GM18520 (cell line): ENCODE measurements at regions not wholly inside any gene's neighbourhood (a gene's known extent, or its start where the extent isn't known, plus 50 kb on each side); places are given as distances from the start of the nearest gene placed in this dataset.

ENCODE experiments used
- ATAC-seq: cut with Tn5 transposase; IDR thresholded peaks from one replicate; pipeline ENCODE4 v1.9.1; 2021; ENCODE audit not compliant: unreplicated experiment

GRCh38 chr5:174189654-174190541, 144.4 kb downstream of the NSG2 start:
- ATAC-seq: no peak

GRCh38 chr5:174191076-174191475, 145.6 kb downstream of the NSG2 start:
- no peak for ATAC-seq

- no peak for ATAC-seq
Measured at GRCh38 chr5:174191850-174192655, 146.5 kb downstream of the NSG2 start.

GRCh38 chr5:174192901-174193300, 147.4 kb downstream of the NSG2 start:
- ATAC-seq: no peak

GRCh38 chr5:174195517-174195916, 150.0 kb downstream of the NSG2 start:
- no peak for ATAC-seq

GRCh38 chr5:174197929-174198328, 152.4 kb downstream of the NSG2 start:
- ATAC-seq: no peak

GRCh38 chr5:174198541-174198940, 153.0 kb downstream of the NSG2 start:
- no peak for ATAC-seq

GRCh38 chr5:174202996-174203395, 157.5 kb downstream of the NSG2 start:
- ATAC-seq: no peak

GRCh38 chr5:174204535-174205313, 159.2 kb downstream of the NSG2 start:
- ATAC-seq: no peak

- no peak for ATAC-seq
Measured at GRCh38 chr5:174205939-174206338, 160.4 kb downstream of the NSG2 start.

GRCh38 chr5:174210596-174211276, 165.2 kb downstream of the NSG2 start:
- no peak for ATAC-seq

- no peak for ATAC-seq
Measured at GRCh38 chr5:174211277-174211626, 165.7 kb downstream of the NSG2 start.

- no peak for ATAC-seq
Measured at GRCh38 chr5:174217527-174217926, 172.0 kb downstream of the NSG2 start.

- ATAC-seq: no peak
Measured at GRCh38 chr5:174218162-174218561, 172.7 kb downstream of the NSG2 start.

GRCh38 chr5:174220417-174220816, 174.9 kb downstream of the NSG2 start:
- ATAC-seq: no peak

- ATAC-seq: no peak
Measured at GRCh38 chr5:174221436-174221835, 175.9 kb downstream of the NSG2 start.

- no peak for ATAC-seq
Measured at GRCh38 chr5:174221946-174222345, 176.4 kb downstream of the NSG2 start.

- no peak for ATAC-seq
Measured at GRCh38 chr5:174222891-174223290, 177.4 kb downstream of the NSG2 start.

- no peak for ATAC-seq
Measured at GRCh38 chr5:174223355-174223754, 177.8 kb downstream of the NSG2 start.

GRCh38 chr5:174229068-174229467, 183.6 kb downstream of the NSG2 start:
- ATAC-seq: no peak
